BJ (cell line): ENCODE measurements at regions not wholly inside any gene's neighbourhood (a gene's known extent, or its start where the extent isn't known, plus 50 kb on each side); places are given as distances from the start of the nearest gene placed in this dataset.

Experiments used
- CTCF ChIA-PET: fragments of 350-600 bp; formaldehyde crosslinking; extraction: SDS; loops from one replicate; lab custom pipeline; 2021; ENCODE audit warnings: antibody characterized with exemption, inconsistent platforms; lab: Yijun Ruan, JAX
- POLR2A ChIA-PET: fragments of 300-600 bp; sonication (Branson Sonifier 250); formaldehyde crosslinking; extraction: SDS; loops from one replicate; lab custom pipeline; 2021; ENCODE audit warnings: antibody characterized with exemption; lab: Charles Lee
- DNase-seq: peaks from one replicate; pipeline ENCODE4 v3.0.0-alpha.2; 2011; ENCODE audit warnings: low read depth
- H3K27me3 ChIP-seq: 2 replicates; pipeline ENCODE4 v1.6.0; 2011; ENCODE audit warnings: low read length; ENCODE audit not compliant: control insufficient read depth, insufficient read depth
- H3K36me3 ChIP-seq: 2 replicates; pipeline ENCODE4 v1.5.1; 2011; ENCODE audit warnings: low read length; ENCODE audit not compliant: control insufficient read depth, insufficient read depth
- H3K4me3 ChIP-seq: 2 replicates; pipeline ENCODE4 v1.5.1; 2011; ENCODE audit warnings: low read depth, mild to moderate bottlenecking, control low read depth, low read length
- TF ChIP-seq, protein P1 (sequence below): IDR thresholded peaks from 2 replicates; pipeline ENCODE4 v1.5.1; 2011; ENCODE audit warnings: low read depth, mild to moderate bottlenecking, control low read depth, inconsistent platforms, low read length, moderate library complexity; ENCODE audit not compliant: insufficient read depth

GRCh38 chr9:129342591-129343423 is 164.7 kb upstream of the IER5L start:
- TF ChIP-seq, protein P1, sequence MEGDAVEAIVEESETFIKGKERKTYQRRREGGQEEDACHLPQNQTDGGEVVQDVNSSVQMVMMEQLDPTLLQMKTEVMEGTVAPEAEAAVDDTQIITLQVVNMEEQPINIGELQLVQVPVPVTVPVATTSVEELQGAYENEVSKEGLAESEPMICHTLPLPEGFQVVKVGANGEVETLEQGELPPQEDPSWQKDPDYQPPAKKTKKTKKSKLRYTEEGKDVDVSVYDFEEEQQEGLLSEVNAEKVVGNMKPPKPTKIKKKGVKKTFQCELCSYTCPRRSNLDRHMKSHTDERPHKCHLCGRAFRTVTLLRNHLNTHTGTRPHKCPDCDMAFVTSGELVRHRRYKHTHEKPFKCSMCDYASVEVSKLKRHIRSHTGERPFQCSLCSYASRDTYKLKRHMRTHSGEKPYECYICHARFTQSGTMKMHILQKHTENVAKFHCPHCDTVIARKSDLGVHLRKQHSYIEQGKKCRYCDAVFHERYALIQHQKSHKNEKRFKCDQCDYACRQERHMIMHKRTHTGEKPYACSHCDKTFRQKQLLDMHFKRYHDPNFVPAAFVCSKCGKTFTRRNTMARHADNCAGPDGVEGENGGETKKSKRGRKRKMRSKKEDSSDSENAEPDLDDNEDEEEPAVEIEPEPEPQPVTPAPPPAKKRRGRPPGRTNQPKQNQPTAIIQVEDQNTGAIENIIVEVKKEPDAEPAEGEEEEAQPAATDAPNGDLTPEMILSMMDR, result no peak
- no peaks in the 10 kb centered on the region for H3K27me3 ChIP-seq
- H3K36me3 ChIP-seq, result no peaks in the 10 kb centered on the region; the same call in none of the 2 replicates
- CTCF ChIA-PET, result no interaction called here
- DNase-seq, result no peak
- POLR2A ChIA-PET, result interaction anchor here (0.6 kb wide), 1 partner anchor 203 kb away, joined by 3 read pairs; no protein-coding TSS in a partner anchor
- H3K4me3 ChIP-seq, result no peak overlapping the region

DNA sequence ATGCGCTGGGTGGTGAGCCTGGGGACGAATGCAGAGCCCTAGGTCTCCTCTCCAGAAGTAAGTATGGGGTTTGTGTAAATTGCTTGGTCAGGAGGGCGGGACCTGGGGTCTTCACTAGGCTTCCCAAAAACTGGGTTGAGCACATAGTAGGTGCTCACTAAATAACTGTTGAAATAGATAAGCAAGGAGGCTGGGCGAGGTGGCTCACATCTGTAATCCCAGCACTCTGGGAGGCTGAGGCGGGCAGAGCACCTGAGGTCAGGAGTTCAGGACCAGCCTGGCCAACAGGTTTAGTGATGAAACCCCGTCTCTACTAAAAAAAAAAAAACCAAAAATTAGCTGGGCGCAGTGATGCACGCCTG is 163.9 kb upstream of the IER5L start:
- H3K36me3 ChIP-seq, result no peaks in the 10 kb centered on the region; the same call in none of the 2 replicates
- POLR2A ChIA-PET, result no interaction called here
- no peak overlapping the region for H3K4me3 ChIP-seq
- no peaks in the 10 kb centered on the region for H3K27me3 ChIP-seq
- TF ChIP-seq, protein P1, result no peak
- CTCF ChIA-PET, result no interaction called here
- DNase-seq, result no peak

DNA sequence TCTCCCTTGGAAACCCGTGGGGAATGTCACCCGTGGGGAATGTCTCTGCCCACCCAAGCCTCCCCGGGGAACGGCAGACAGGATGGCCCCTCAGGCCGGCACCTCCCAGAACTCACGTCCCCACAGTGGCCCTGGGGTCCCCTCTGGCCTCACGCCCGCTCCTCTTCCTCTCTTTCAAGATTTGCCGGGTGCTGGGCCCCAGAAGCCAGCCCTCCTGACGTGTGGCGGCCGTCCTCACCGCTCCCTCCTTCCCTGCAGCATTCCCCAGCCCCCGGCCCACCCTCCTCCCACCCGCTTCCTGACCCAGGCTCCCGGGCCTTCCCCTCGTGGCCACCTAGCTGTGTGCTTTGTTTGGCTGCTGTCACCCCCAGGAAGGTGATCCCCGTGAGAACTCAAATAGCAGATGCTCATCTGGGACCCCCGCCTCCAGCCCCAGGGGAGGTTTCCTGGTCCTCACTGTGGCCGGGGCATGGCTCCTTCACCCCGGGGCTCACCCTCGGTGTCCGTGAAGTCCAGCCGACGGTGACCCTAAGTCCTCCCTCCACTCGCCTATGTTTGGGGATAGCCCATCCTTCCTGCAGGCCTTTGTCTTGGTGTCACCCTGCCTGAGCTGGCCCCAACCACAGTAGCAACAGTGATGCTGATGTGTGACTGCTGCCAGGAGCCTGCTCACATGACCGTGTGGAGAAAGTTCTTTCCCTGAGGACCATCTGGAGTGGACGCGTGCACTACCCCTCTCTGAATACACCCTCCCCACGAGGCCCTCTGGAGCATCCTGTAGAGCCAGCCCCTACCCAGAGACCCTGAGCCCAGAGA is 163.3 kb upstream of the IER5L start:
- H3K4me3 ChIP-seq, result no peak overlapping the region
- H3K36me3 ChIP-seq, result no peaks in the 10 kb centered on the region; the same call in 1 of the 2 replicates
- ChIA-PET POLR2A (no interaction called here), CTCF (no interaction called here)
- DNase-seq, result no peak
- TF ChIP-seq, protein P1, result no peak
- no peaks in the 10 kb centered on the region for H3K27me3 ChIP-seq

- no peak for DNase-seq
- ChIA-PET POLR2A (no interaction called here), CTCF (no interaction called here)
- no peaks in the 10 kb centered on the region; the same call in 1 of the 2 replicates for H3K36me3 ChIP-seq
- TF ChIP-seq, protein P1, result no peak
- no peak overlapping the region for H3K4me3 ChIP-seq
- no peaks in the 10 kb centered on the region for H3K27me3 ChIP-seq
Measured at GRCh38 chr9:129340427-129341170, 162.5 kb upstream of the IER5L start.
